Gastrocnemius medialis (tissue), 4 donors: ENCODE measurements at regions not wholly inside any gene's neighbourhood (a gene's known extent, or its start where the extent isn't known, plus 50 kb on each side); places are given as distances from the start of the nearest gene placed in this dataset.
"Not testable (repeated sequence)": the region's sequence is repeated elsewhere in the genome, so short reads cannot be mapped to it uniquely, and the experiment has no call there.

ENCODE experiments used
- POLR2A ChIP-seq, 2 donors: fragments of 450-650 bp; IDR thresholded peaks; one replicate each; pipeline ENCODE4 v1.6.1; 2017; ENCODE audit warnings: antibody characterized with exemption in 2 of 2, mild to moderate bottlenecking in 2 of 2, moderate library complexity in 2 of 2
- TF ChIP-seq, protein P1 (sequence below), 5 experiments: fragments of 450-650 bp in 3 of 5; fragments of 200-600 bp in 2 of 5; sonication (generic) in 2 of 5; IDR thresholded peaks in 4 of 5; conservative IDR thresholded peaks in 1 of 5; 1 replicate in 4 of 5; 2 replicates in 1 of 5; pipeline ENCODE4 v1.5.1; 2016 to 2019; ENCODE audit warnings: antibody characterized with exemption in 5 of 5, mild to moderate bottlenecking in 3 of 5, moderate library complexity in 3 of 5

DNA sequence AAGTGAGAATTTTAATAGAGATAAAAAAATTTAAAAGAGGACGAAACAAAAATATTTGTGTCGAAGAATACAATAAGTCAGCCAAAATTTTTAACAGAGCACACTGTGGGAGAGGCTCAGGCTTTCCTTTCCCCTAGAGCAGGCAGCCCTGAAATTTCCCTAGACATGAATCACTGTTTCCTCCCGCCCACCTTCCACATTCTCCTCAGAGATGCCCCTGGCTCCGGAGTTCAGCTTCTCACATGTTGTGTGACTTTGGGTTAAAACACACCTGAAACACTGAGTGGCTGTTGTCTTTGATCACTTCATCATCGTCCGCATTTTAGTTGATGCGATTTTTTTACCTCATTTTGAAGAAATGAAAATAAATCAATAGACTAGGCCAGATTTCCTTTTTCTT is 1183.8 kb downstream of the TMEM121 start:
- TF ChIP-seq, protein P1, sequence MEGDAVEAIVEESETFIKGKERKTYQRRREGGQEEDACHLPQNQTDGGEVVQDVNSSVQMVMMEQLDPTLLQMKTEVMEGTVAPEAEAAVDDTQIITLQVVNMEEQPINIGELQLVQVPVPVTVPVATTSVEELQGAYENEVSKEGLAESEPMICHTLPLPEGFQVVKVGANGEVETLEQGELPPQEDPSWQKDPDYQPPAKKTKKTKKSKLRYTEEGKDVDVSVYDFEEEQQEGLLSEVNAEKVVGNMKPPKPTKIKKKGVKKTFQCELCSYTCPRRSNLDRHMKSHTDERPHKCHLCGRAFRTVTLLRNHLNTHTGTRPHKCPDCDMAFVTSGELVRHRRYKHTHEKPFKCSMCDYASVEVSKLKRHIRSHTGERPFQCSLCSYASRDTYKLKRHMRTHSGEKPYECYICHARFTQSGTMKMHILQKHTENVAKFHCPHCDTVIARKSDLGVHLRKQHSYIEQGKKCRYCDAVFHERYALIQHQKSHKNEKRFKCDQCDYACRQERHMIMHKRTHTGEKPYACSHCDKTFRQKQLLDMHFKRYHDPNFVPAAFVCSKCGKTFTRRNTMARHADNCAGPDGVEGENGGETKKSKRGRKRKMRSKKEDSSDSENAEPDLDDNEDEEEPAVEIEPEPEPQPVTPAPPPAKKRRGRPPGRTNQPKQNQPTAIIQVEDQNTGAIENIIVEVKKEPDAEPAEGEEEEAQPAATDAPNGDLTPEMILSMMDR (IDR thresholded peaks at IDR 0.05 in 4 of 5, conservative IDR thresholded peaks at IDR 0.05 in 1 of 5), result not testable (repeated sequence)
- not testable (repeated sequence) for TF ChIP-seq POLR2A (IDR thresholded peaks at IDR 0.05)
